ENCODE measurements at regions not wholly inside any gene's neighbourhood (a gene's known extent, or its start where the extent isn't known, plus 50 kb on each side); places are given as distances from the start of the nearest gene placed in this dataset.

- no peak overlapping the region for H3K4me2 ChIP-seq (ENCODE audit: low read depth, low read length)
- H3K14ac ChIP-seq (replicated peaks; ENCODE audit: low read depth, low read length), result no peak overlapping the region
- dilution Hi-C loops (cut with HindIII; ENCODE audit: low sequenced_read_pairs, unreplicated experiment), result no loop called here
- H3K36me3 ChIP-seq (ENCODE audit: control insufficient read depth, insufficient read depth, low read length), result no peaks in the 10 kb centered on the region
- BruUV-seq (replicated peaks), result no TSS peak
- no peak overlapping the region for H2BK15ac ChIP-seq (ENCODE audit: low read depth, low read length)
- H4K5ac ChIP-seq (ENCODE audit: low read depth, low read length), result no peak overlapping the region
- no peaks in the 10 kb centered on the region for H3K79me1 ChIP-seq (ENCODE audit: low read depth in 1 of 2, low read length in 2 of 2)
- no peak overlapping the region for H2AFZ ChIP-seq (replicated peaks; ENCODE audit: low read length, poor library complexity)
- no peak overlapping the region for H3K4ac ChIP-seq (ENCODE audit: low read depth, low read length)
- in situ Hi-C loops (cut with MboI; ENCODE audit: low sequenced_read_pairs), result no loop called here
- no peak overlapping the region for H4K91ac ChIP-seq (ENCODE audit: insufficient read depth, low read depth, low read length)
- H3K9me3 ChIP-seq (ENCODE audit: control insufficient read depth, insufficient read depth, low read length), result no peaks in the 10 kb centered on the region
- H4K8ac ChIP-seq (ENCODE audit: low read depth in 2 of 2, low read length in 2 of 2), result no peak overlapping the region
- no peaks in the 10 kb centered on the region for H3K27me3 ChIP-seq (ENCODE audit: control insufficient read depth, insufficient read depth, low read length)
- H2BK5ac ChIP-seq (ENCODE audit: low read depth, low read length, poor library complexity, severe bottlenecking), result no peak overlapping the region
- POLR2A ChIA-PET (ENCODE audit: unreplicated experiment), result no interaction called here
- no peaks in the 10 kb centered on the region for H4K20me1 ChIP-seq (ENCODE audit: insufficient read depth, low read length)
- WGBS, 2 experiments (ENCODE audit: extremely low coverage in 2 of 2, insufficient read length in 1 of 2), result 57% methylated on average over 6 of the region's 8 CpGs; no CpG with 5 or more reads in 1 of the 2 experiments
- CTCF ChIA-PET, result no interaction called here
- ATAC-seq (ENCODE audit: low read depth), result no peak
- no peak overlapping the region for H2BK120ac ChIP-seq (ENCODE audit: low read depth, low read length)
- intact Hi-C loops (cut with micrococcal nuclease), result no loop called here
- no peak overlapping the region for H3K27ac ChIP-seq (ENCODE audit: insufficient read depth, low read length)
- TF ChIP-seq CTCF (conservative IDR thresholded peaks at IDR 0.05; ENCODE audit: low read depth, low read length) (no peak), POLR2A (IDR thresholded peaks at IDR 0.05; ENCODE audit: low read depth, low read length) (no peak), CEBPB (IDR thresholded peaks at IDR 0.05; ENCODE audit: low read depth, low read length) (no peak), USF2 (IDR thresholded peaks at IDR 0.05; ENCODE audit: low read depth, low read length) (no peak)
- H2AK5ac ChIP-seq (ENCODE audit: low read depth, low read length), result no peak overlapping the region
- H3K9ac ChIP-seq (ENCODE audit: low read depth, low read length), result no peak overlapping the region
- H2AK9ac ChIP-seq (replicated peaks; ENCODE audit: low read depth, low read length, poor library complexity), result peak overlapping the region; percentile 42
- no peak overlapping the region for H2BK20ac ChIP-seq (ENCODE audit: low read depth, low read length)
- no peaks in the 10 kb centered on the region for H3K9me1 ChIP-seq (ENCODE audit: insufficient read depth, low read length)
- DNase-seq, result no peak
- no peak overlapping the region for H3K56ac ChIP-seq (ENCODE audit: extremely low read depth, insufficient read depth, low read length)
- H3K4me1 ChIP-seq (ENCODE audit: control insufficient read depth, insufficient read depth, low read length), result no peaks in the 10 kb centered on the region
- no peak overlapping the region for H3K18ac ChIP-seq (ENCODE audit: low read depth, low read length)
- no peak overlapping the region for H3K23ac ChIP-seq (ENCODE audit: low read depth, low read length)
- H3K4me3 ChIP-seq (ENCODE audit: insufficient read depth, low read depth, low read length), result no peak overlapping the region
Observed at GRCh38 chr7:136533732-136534131, 334.7 kb upstream of the CHRM2 start.
